HG03521 (cell line): ENCODE measurements at regions not wholly inside any gene's neighbourhood (a gene's known extent, or its start where the extent isn't known, plus 50 kb on each side); places are given as distances from the start of the nearest gene placed in this dataset.
A peak's percentile ranks its signal among the peaks of the same experiment; 100 is the strongest.

Experiments
- ATAC-seq: cut with Tn5 transposase; IDR thresholded peaks from one replicate; pipeline ENCODE4 v1.9.1; 2021; ENCODE audit warnings: mild to moderate bottlenecking, moderate library complexity; ENCODE audit not compliant: unreplicated experiment

DNA sequence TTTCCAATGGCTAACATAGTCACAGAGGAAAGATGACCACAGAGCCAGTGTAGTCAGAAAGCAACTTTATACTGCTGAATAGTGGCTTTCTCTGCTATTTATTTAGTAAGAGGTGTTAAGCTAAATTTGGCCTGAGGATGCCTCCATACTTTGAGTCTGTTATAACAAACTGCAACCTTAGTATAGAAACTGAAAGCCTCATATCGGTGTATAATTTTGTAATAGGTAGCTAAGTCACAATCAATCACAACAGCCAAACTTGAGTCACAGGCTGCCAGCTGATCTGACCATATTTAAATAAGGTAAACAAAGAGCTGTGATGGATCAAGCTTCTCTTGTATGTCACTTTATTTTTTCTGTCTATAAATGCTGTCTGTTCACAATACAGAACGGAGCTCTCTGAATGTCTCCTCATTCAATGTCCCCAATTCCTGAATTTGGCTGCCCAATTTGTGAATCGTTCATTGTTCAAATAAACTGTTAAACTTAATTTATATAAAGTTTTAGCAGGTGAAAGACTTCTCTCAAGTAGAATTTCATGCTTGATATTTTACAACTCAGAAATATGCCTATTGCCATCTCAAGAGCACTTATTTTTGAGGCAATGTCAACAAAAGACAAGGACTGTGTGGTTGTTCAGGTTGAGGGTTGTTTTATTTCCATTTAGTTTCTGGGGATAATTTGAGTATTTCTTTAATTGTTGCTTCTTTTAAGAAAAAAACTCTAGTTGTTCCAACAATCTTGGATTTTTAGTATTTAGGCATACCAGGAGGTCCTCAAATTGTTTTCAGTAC, 339.7 kb upstream of the B3GALT2 start:
- no peak for ATAC-seq

DNA sequence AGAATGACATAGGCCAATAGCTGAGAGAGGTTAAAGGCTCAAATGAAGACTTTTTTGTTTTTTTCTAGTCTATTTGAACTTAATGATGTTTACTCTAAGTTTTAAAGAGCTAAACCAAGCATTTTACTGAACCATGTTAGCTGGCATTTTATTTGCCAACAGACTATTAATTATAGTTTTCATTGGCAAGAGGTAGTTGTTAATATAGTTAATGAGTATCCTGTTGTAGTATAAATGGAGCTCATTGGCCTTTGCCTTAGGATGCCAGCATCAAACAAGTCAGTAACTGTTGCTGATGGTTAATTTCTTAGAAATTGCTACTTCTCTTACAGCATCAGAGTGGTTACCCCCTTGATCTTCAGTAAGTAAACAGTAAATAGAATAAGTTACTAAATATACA, 339.0 kb upstream of the B3GALT2 start:
- no peak for ATAC-seq

DNA sequence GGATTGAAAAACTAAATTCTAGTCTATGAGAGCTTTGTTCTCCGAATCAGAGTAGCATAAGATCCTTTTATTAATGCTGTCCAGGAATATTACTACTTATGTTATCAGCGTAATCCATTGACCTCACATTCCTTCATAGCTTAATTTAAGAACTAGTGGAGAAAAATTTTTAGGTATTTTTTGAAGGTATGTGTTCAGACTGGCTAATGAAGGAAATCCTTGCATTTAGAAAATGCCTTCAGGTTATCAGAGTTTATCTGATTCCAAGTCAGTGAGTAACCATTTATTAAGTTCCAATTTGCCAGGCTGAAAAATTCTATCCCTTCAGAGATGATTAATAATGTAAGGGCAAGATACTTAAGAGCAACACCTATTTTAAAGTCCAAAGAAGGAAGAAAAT, 338.2 kb upstream of the B3GALT2 start:
- no peak for ATAC-seq

DNA sequence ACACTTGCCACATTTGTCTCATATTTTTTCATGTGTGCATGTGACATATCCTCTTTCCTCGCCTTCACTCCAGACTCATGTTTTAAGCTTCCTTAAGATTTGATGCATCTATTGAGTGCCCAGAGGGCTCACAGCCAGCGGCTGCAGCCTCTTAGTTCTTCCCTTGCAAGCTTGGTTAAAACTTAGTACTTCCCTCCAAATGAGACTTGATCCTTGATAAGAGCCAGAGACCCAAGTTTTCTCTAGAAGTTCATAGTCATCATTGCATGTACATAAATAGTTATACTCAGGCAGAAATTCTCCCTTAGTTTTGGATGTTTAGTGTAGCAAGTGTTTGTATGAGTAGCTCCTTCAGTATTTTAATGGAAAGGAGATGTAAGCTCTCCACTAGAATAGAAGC, 337.6 kb upstream of the B3GALT2 start:
- no peak for ATAC-seq

DNA sequence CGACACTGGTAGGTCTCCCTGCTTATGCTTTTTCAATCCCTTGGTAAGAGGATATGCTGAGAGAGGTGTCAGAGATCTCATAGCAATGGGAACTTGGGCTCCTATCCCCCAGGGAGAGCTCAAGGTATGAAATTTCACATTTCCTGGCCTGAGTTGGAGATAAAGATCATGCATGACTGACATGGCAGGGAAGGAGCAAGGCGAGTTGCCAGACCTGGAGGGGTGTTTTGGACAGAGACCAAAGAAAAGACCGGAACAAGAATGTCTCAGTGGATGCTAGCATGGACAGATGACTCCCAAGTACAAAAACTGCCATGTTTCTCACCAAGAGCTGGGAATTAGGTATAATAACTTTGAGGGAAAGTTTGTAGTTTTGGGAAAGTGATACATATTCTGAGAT, 334.1 kb upstream of the B3GALT2 start:
- ATAC-seq: no peak

DNA sequence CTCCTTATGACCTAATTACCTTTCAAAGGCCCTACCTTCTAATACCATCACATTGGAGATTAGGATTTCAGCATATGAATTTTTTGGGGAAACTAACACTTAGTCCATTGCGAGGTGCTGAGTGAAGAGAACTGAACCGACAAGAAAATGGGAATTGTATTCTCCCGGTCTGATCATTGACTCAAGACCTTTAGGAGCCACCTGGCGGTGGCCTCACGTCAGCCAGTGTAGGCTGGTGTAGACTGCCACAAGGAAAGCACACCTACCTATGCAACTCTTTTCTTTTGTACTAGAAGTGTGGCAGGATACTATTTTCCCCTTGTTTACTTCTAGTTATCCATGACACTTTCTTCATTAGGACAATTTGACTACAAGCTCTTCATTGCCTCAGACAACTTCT, 333.5 kb upstream of the B3GALT2 start:
- no peak for ATAC-seq

DNA sequence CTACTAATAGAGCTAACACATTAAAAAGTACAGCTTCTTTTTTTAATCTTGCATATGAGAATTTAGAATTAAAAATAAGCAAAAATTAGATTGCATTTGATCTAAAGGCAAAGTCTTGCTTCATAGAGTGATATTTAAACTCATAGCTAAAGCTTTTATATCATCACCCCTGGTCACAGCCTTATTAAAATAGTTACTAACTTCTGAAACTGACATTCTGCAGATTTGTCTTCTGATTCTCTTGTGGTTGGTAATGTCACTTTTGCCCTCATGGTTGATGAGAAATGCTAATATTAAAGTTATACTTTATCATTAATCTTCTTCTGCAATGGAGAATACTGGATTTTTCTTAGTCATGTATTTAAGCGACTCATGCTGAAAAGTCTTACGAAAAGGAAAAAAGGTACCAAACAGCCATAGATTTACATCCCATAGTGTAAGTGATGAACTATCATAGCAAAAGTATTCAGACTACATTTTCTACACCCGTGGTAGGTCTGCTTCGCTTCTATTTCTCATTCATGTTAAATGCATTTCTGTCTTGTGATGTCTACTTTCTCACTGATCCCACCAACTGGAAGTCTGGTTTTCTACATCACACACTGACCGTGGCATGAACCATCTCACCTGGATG, 330.5 kb upstream of the B3GALT2 start:
- ATAC-seq: no peak

DNA sequence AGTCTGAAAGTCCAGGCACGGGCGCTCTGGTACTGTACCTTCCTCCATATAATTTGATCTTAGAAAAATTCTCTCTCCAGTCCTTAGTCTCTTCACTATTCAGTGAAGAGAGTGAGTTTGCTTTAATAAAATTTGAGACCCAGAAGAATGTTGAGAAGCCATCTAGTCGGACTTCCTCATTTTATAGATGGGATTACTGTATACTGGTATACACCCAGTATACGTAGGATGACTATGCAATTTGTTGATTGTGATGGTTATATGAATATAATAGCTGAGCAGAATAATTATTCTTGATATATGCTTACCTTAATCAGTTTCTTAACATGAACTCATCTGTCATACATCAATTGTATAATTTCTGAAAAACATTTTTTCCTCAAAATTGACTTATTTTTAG, 328.0 kb upstream of the B3GALT2 start:
- no peak for ATAC-seq

DNA sequence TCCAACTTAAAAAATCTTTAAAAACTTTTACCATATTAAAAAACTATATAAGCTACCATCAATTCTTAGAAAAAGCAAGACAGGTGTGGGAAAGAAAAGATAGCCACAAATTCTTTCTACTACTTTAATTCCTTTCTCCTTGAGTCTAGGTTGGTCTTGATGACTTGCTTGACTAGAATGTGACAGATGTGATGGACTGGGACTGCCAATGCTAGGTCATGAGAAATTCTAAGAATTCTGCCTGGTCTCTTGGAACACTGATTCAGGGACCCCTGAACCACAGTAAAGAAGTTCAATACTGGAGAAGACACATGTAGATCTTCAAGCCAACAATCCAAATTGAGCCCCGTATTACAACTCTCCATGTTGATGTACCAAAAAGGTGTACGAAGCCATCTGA, 326.6 kb upstream of the B3GALT2 start:
- no peak for ATAC-seq

DNA sequence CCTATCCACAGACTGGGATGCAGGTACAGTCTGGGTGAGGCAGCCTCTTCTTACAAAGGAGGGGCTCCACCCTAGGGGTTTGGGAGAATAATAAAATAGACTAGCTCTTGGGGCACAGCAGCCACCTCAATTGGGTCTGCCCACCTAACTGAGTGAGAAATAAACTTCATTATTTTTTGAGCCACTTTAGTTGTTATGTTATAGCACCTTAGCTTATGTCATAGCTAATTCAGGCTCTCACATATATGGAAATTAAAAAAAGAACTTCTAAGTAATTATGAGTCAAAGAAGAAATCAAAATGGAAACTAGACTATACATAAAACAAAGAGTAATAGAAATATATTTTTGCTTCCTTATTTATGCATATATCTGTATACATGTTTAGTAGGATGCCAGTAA, 318.5 kb upstream of the B3GALT2 start:
- no peak for ATAC-seq

DNA sequence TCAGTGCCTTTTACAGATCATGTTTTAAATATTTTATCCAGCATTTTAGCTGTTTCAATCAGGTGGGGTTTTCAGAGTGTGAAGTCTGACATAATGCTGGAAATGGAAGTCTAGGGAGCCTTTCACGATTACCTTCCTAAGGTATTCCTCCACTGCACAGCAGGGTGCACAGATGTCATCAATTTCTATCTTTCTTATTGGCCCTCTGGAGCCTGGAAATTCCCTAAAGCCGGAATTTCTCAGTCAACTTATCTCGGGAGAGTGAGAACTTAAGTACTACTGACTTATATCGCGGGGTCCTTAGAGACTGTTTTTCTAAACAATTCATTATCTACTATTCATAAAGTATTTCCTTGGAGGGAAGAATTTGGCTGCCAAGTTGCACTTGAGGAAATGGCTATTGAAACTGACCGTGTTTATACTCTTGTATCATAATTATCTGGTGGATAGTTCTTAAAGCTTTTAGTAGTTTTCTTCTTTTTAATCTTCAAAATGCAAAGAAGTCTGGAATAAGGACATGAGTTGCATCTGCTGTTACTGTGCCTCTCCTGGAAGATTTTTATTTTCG, 311.8 kb upstream of the B3GALT2 start:
- no peak for ATAC-seq

DNA sequence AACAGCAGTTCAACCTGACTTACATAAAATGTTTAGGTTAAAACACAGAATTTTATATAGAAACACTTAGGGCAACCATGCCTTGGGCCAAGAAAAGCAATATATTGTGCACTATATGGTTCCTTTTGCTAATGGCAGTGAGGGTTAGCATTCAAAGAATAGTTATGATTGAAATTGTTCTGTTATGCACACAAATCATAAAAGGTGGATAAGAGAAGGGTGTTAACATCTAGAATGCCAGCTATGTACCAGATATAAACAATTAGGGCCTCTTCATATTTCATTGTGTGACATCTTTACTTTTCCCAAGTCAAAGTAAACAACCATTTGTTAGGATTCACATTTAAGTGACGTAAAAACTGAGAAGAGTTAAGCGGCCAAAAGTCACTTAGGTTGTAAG, 308.0 kb upstream of the B3GALT2 start:
- ATAC-seq: no peak

DNA sequence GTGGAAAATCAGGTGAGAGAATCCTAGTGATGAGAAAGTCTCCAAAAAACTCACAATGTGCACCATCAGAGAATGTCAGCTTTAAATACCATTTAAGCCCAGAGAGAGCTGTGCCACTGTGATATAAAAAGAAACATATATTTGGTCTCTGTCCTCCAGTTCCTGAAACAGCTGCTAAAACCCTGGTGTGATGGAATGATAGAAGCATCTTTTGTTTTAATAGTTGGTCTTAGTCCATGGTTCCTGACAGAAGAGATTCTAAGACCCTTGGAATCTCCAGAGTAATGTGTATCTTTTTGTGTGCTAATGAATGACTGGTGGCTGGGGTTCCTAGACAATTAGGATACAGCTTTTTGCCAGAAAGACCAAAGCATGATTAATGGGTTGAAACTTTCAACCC, 302.8 kb upstream of the B3GALT2 start:
- ATAC-seq: no peak

DNA sequence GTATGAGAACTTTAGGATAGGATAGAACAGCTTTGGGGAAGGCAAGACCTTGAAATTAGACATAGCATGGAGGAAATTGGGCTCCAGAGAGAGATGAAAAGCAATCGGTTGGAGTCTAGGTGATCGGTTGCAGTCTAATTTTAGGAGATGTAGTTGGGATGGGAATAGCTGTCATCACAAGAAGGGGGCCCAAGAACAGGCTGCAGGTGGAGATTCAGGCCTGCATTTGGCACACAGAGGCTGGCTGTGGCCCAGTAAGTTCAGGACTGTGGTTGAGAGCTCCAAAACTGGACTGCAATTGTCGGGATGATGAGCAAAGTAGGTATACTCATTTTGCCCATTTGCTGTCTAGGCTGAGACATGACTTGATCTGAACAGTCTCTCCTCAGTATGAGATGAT, 301.3 kb upstream of the B3GALT2 start:
- no peak for ATAC-seq

DNA sequence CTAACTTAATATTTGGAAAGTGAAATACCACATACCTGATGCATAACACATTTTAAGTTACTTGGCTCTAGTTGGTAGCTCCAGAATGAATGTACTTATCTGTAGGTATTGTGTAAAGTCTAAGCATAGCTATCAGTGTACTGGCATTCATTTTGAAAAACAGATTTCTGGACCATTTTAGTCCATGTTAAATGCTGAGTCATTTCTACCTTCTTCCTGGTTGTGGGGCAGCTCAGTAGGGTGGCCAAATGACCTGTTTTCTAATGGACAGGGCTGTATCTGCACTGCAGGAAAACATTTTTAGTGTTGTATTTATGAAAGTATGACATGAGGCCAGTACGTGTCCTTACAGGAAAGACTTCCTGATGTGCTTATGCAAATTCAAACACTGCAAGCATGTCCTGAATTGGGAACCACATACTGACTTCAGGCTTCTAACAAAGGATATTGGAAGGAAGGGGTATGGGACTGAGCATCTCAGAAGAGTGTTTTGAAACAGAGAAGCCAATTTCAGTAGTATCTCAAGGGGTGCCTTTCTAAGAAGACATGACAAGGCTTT, 300.3 kb upstream of the B3GALT2 start:
- no peak for ATAC-seq

DNA sequence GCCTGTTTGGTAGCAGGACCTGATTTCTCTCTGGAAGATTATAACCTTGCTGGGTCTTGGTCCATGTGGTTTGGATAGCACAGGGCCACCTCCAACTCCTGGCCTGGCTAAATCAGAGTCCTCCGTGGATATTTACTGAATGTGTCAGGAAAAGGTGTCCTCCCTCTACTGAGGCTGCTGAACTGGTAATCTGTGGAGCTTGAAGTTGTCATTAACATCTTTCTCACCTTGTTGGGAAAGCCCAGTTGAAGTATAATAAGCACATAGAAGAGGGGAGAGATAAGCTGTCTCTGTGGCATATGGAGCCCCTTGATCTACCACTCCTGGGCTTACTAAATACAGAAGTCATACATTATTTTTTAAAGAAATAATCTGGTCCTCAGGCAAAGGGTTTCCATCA, 294.3 kb upstream of the B3GALT2 start:
- ATAC-seq: no peak

DNA sequence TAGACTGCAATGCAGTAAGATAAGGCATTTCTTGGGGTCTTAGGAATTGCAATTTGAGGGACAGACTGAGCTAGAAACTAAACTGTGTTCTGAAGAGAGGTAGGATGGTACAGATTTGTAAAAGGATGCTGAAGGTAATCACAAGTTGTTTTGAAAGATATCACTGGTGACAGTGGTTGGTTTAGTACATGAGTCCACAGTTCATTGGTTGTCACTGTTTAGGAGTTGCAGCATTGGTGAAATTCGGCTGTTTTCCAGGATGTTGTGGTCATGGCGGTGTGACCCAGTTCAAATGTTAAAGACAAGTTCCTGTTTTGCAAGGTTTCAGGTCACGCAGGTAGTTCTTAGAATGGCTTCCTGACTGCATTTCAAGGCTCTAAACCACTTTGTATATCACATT, 292.8 kb upstream of the B3GALT2 start:
- peak; percentile 98 for ATAC-seq

DNA sequence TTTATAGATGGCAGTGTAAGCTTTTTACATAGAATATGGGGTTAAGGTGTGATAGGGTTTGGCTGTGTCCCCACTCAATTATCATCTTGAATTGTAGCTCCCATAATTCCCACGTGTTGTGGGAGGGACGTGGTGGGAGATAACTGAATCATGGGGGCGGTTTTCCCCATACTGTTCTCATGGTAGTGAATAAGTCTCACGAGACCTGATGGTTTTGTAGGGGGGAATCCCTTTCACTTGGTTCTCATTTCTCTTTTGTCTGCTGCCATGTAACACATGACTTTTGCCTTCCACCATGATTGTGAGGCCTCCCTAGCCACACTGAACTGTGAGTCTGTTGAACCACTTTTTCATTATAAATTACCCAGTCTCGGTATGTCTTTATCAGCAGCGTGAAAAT, 290.3 kb upstream of the B3GALT2 start:
- no peak for ATAC-seq

DNA sequence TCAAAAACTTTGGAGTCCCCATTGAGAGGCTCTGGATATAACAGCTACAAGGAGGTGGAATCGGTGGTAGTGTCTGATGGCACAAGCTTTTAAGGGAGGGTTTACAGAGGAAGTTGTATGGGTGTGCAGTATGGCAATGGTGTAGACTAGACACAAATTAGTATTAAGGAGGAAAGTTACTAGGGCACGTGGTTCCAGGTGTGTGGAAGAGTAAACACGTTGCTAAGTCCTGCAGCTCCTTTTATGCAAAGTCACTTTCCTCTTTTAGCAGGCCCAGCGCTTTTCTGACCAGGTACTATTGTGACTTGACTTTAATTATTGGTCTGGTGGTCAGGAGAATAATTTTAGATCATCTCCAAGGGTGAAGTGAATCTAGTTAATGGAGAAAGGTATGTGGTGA, 287.5 kb upstream of the B3GALT2 start:
- ATAC-seq: no peak

DNA sequence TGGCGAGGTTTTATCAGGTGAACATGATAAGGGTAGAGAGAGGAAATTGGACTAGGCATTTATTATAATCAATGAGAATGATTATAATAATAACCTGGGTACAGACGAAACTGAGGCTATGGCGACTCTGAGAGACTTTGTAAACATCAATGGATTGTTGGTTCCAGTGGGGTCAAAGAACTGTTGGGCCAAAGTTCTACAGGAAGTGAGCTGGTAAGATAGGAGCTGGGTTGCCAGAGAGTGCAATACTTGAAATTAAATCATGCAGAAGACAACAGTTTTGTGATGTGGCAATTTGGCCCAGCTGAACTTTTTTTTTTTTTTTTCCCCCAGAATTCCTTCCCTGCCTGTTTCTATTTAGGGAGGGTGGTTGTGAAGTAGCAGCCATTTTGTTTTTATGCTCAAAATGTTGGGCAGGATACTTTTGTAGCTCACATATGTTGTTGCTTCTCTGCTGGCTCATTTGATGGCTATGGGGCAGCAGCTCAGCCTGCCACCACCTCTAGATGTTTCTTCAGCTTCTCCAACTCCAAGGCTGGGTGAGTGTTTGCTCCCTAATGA, 286.5 kb upstream of the B3GALT2 start:
- no peak for ATAC-seq

DNA sequence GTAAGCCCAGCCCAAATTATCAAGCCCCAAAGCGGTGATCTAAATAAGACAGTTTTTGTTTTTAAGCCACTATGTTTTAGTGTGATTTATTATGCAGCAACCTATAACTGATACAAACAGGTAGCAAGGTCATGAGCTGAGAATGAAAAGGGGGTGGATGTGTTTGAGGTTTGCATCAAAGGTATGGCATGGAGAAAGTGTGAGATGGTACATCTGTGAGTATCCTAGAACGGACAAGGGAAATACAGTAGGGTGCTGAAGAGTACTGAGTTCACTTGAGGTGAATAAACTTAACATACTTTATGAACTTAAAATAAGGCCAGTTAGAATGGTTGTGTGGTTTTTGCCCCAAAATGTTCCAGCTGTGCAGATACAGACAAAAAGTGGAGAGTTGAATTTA, 286.0 kb upstream of the B3GALT2 start:
- ATAC-seq: no peak

DNA sequence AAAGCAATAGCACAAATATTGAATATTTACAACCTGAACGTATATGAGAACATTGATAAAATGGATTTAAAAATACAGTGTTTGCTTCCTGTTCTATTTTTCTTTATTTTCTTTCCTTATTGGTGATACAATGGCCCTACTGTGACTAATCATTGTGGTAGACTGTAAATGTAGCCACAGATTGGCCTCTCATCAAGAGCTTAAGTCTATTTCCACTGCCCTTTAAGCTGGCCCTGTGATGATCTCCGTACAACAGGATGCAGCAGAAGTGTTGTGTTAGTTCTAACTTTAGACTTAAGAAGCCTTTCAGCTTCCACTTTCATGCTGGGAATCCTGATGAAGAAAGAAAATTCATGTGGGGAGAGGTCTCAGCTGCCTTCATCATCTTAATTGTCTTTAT, 285.6 kb upstream of the B3GALT2 start:
- no peak for ATAC-seq
